Gastrocnemius medialis (tissue), 4 donors: ENCODE measurements at regions not wholly inside any gene's neighbourhood (a gene's known extent, or its start where the extent isn't known, plus 50 kb on each side); places are given as distances from the start of the nearest gene placed in this dataset.

Experiments
- ATAC-seq, 2 donors: fragments of 150-250 bp; one replicate each; pipeline ENCODE4 v1.9.1; 2016
- DNase-seq, 2 donors: peaks; one replicate each; pipeline ENCODE4 v3.0.0-alpha.2; 2019
- H3K27ac ChIP-seq, 4 donors: fragments of 200-600 bp; sonication (generic); 1 replicate in 1 of 4; 2 replicates in 3 of 4; pipeline ENCODE4 v1.5.1; 2016 to 2018; ENCODE audit warnings: mild to moderate bottlenecking in 2 of 4, moderate library complexity in 1 of 4
- H3K27me3 ChIP-seq, 3 donors: fragments of 200-600 bp; sonication (generic) in 2 of 3; 1 replicate in 1 of 3; 2 replicates in 2 of 3; pipeline versions ENCODE4 v1.5.1 to v1.6.0; 2016 to 2019; ENCODE audit warnings: mild to moderate bottlenecking in 1 of 3, moderate library complexity in 1 of 3
- H3K36me3 ChIP-seq, 2 donors: fragments of 200-600 bp; sonication (generic) in 1 of 2; one replicate each; pipeline ENCODE4 v1.5.1; 2017 to 2018
- H3K4me1 ChIP-seq, 2 donors: fragments of 200-600 bp; sonication (generic) in 1 of 2; one replicate each; pipeline ENCODE4 v1.5.1; 2016 to 2017; ENCODE audit warnings: mild to moderate bottlenecking in 2 of 2
- H3K4me3 ChIP-seq, 4 donors: fragments of 200-600 bp; sonication (generic) in 3 of 4; 1 replicate in 1 of 4; 2 replicates in 3 of 4; pipeline ENCODE4 v1.5.1; 2016 to 2019; ENCODE audit warnings: mild to moderate bottlenecking in 2 of 4
- H3K9me3 ChIP-seq, 3 donors: fragments of 200-600 bp; sonication (generic) in 2 of 3; 1 replicate in 1 of 3; 2 replicates in 2 of 3; pipeline ENCODE4 v1.5.1; 2016 to 2019
- POLR2A ChIP-seq, 2 donors: fragments of 450-650 bp; IDR thresholded peaks; one replicate each; pipeline ENCODE4 v1.6.1; 2017; ENCODE audit warnings: antibody characterized with exemption in 2 of 2, mild to moderate bottlenecking in 2 of 2, moderate library complexity in 2 of 2
- in situ Hi-C, 4 donors: fragments of 200-750 bp; cut with MboI; loops; one replicate each; pipeline versions ENCODE4 v1.15.0 to v1.8.0; 2017; ENCODE audit warnings: low sequenced_read_pairs in 4 of 4
- intact Hi-C: fragments of 100-400 bp; cut with DNase I; formaldehyde crosslinking; loops from one replicate; pipeline ENCODE4 v1.15.1; 2023; ENCODE audit warnings: low total_unique reads
- microRNA-seq, 2 donors: library from miRNA; unstranded; fragments of <30 nt; microRNA quantifications; one replicate each; pipeline ENCODE4, GENCODE V29; 2016; ENCODE audit warnings: borderline replicate concordance in 2 of 2
- TF ChIP-seq, protein P1 (sequence below), 5 experiments: fragments of 450-650 bp in 3 of 5; fragments of 200-600 bp in 2 of 5; sonication (generic) in 2 of 5; IDR thresholded peaks in 4 of 5; conservative IDR thresholded peaks in 1 of 5; 1 replicate in 4 of 5; 2 replicates in 1 of 5; pipeline ENCODE4 v1.5.1; 2016 to 2019; ENCODE audit warnings: antibody characterized with exemption in 5 of 5, mild to moderate bottlenecking in 3 of 5, moderate library complexity in 3 of 5

DNA sequence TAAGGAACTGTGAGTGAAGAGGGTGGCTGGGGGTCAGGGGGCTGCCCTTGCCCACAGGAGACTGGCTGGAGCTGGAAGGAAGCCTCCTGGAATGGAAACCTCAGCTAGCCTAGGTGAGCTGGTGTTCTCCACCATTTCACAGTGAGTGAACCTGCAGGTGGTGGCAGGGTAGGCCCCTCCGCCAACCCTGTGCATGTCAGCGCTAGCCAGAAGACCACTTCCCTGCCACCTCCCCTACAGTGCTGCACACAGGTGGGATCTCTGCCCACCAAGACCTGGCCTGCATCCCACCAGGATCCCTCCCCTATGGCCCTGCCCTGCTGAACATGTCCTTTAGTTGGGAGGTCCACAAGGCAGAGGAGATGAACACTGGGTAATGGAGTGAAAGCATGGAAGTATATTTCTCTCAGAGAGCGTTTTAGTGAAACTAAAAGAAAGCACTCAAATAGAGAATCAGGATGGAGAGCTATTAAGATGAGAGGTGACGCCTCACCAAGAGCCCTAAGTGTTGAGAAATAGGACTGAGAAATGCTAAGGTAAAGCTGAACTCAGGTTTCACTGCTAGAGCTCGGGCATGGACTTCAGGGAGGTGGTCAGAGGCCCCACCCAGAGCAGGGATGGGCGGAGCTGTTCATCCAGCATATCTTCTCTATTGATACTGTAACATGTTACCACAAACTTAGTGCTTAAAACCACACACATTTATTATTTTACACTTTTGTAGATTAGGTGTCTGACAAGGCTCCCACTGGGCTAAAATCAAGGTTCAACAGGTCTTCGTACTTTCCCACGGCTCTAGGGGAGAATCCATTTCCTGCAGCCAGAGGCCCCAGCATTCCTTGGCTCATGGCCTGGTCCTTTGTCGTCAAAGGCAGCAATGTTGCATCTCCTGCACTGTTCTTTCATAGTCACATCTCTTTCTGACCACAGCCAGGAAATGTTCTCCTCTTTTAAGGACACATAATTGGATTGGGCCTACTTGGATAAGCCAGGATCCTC is 83.2 kb downstream of the DIRAS2 start:
- TF ChIP-seq POLR2A (IDR thresholded peaks at IDR 0.05) = no peak
- TF ChIP-seq, protein P1, sequence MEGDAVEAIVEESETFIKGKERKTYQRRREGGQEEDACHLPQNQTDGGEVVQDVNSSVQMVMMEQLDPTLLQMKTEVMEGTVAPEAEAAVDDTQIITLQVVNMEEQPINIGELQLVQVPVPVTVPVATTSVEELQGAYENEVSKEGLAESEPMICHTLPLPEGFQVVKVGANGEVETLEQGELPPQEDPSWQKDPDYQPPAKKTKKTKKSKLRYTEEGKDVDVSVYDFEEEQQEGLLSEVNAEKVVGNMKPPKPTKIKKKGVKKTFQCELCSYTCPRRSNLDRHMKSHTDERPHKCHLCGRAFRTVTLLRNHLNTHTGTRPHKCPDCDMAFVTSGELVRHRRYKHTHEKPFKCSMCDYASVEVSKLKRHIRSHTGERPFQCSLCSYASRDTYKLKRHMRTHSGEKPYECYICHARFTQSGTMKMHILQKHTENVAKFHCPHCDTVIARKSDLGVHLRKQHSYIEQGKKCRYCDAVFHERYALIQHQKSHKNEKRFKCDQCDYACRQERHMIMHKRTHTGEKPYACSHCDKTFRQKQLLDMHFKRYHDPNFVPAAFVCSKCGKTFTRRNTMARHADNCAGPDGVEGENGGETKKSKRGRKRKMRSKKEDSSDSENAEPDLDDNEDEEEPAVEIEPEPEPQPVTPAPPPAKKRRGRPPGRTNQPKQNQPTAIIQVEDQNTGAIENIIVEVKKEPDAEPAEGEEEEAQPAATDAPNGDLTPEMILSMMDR (IDR thresholded peaks at IDR 0.05 in 4 of 5, conservative IDR thresholded peaks at IDR 0.05 in 1 of 5) = no peak
- no peak for ATAC-seq
- in situ Hi-C loops = no loop called here
- H3K27ac ChIP-seq = no peak overlapping the region
- H3K9me3 ChIP-seq = no peaks in the 10 kb centered on the region
- H3K4me1 ChIP-seq = no peaks in the 10 kb centered on the region
- no peaks in the 10 kb centered on the region for H3K36me3 ChIP-seq
- no peak overlapping the region for H3K4me3 ChIP-seq
- DNase-seq = no peak
- no peaks in the 10 kb centered on the region for H3K27me3 ChIP-seq
- intact Hi-C loops = no loop called here

Small RNA genes in the stretch of these regions (microRNA-seq; reads per million reads assigned to microRNA genes)
- gene MIR4290 = 0 reads per million in 2 donors
